ENCODE measurements at regions not wholly inside any gene's neighbourhood (a gene's known extent, or its start where the extent isn't known, plus 50 kb on each side); places are given as distances from the start of the nearest gene placed in this dataset.

DNA sequence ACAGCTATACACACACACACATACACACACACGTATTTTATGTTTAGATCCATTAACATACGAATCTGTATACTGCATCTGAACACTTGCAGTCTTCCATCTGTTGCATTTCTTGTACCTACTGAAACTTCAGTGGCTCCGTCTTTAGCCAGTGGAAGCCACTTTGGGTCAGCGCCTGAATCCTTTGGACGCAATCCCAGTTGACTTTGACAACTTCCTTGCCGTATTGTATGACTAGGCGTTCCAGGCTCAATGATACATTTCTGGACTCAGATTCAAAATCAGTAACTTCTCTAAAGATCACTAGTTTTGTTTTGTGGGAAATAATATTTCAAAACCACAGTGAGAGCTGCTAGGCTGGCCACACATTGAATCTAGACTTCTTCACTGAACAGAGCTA, 101.5 kb upstream of the GPC1 start:
- TF ChIP-seq EZH2phosphoT487 (IDR thresholded peaks at IDR 0.05; ENCODE audit: borderline replicate concordance, low read length) = no peak
- TF ChIP-seq, protein P1, sequence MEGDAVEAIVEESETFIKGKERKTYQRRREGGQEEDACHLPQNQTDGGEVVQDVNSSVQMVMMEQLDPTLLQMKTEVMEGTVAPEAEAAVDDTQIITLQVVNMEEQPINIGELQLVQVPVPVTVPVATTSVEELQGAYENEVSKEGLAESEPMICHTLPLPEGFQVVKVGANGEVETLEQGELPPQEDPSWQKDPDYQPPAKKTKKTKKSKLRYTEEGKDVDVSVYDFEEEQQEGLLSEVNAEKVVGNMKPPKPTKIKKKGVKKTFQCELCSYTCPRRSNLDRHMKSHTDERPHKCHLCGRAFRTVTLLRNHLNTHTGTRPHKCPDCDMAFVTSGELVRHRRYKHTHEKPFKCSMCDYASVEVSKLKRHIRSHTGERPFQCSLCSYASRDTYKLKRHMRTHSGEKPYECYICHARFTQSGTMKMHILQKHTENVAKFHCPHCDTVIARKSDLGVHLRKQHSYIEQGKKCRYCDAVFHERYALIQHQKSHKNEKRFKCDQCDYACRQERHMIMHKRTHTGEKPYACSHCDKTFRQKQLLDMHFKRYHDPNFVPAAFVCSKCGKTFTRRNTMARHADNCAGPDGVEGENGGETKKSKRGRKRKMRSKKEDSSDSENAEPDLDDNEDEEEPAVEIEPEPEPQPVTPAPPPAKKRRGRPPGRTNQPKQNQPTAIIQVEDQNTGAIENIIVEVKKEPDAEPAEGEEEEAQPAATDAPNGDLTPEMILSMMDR (IDR thresholded peaks at IDR 0.05; ENCODE audit: low read depth, low read length, poor library complexity, severe bottlenecking) = no peak

Data from DOHH2 (cell line).